Spleen (tissue), 7 donors: ENCODE measurements at regions not wholly inside any gene's neighbourhood (a gene's known extent, or its start where the extent isn't known, plus 50 kb on each side); places are given as distances from the start of the nearest gene placed in this dataset.

Experiments
- POLR2A ChIP-seq, 3 donors: fragments of 450-650 bp; IDR thresholded peaks; one replicate each; pipeline ENCODE4 v1.5.1; 2017; ENCODE audit warnings: antibody characterized with exemption in 3 of 3, mild to moderate bottlenecking in 1 of 3
- POLR2AphosphoS5 ChIP-seq, 3 donors: sonication (generic); formaldehyde crosslinking; IDR thresholded peaks; one replicate each; pipeline ENCODE4 v1.5.1; 2017; ENCODE audit warnings: antibody characterized with exemption in 3 of 3
- TF ChIP-seq, protein P1 (sequence below), 11 experiments: fragments of 200-600 bp in 7 of 11; fragments of 450-650 bp in 4 of 11; sonication (generic) in 4 of 11; IDR thresholded peaks in 8 of 11; conservative IDR thresholded peaks in 3 of 11; 1 replicate in 7 of 11; 2 replicates in 4 of 11; pipeline versions ENCODE4 v1.4.0 to v1.8.0; 2016 to 2021; ENCODE audit warnings: antibody characterized with exemption in 11 of 11, inconsistent platforms in 4 of 11, mild to moderate bottlenecking in 1 of 11
- donor health status: DM: no; HTN: no; CAD: no; lungs with moderate emphysema.
- donor health status: DM: no; HTN: no; CAD: no.
- donor health status: DM: no; HTN: no; CAD: no.

DNA sequence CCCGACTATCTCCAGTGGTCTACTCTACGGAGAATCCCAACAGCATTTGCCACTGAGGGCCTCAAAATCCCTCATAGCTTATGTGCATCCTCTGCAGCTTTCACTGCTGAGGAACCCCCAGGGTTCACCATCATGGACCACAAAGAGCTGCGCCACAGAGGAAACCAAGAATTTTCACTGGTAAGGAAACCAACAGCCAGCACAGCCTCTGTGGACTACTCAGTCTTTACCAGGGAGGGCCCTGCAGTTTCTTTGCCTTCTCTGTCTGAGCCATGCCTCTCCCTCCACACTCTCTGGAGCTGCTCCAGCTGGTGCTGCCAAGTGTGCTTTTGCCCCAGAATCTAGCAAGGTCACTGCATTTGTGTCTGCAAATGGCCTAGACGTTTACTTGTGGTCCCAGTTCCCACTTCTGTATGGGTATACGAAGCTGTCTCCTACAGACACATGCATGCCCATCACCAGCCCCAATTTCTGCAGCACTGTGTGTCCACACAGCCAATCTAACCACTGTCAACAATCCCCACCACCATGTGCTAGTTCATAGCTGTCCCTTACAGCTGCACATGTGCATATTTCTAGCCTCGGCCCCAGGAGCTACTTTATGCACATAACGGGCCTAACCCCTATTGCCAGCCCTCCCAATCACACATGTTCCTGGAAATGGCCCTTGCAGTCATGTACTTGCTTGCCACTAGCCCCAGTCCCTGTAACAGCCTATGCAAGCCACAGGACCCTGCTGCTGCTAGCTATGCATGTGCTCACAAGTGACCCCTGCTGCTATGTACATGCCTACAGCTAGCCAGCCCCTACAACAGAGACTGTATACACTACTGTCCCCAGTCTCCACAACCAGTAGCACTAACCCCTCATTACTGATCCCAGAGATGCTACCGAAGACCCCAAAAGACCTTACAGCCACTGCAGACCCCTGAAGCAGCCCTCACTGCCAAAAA, 1437.4 kb downstream of the CDH11 start:
- TF ChIP-seq, protein P1, sequence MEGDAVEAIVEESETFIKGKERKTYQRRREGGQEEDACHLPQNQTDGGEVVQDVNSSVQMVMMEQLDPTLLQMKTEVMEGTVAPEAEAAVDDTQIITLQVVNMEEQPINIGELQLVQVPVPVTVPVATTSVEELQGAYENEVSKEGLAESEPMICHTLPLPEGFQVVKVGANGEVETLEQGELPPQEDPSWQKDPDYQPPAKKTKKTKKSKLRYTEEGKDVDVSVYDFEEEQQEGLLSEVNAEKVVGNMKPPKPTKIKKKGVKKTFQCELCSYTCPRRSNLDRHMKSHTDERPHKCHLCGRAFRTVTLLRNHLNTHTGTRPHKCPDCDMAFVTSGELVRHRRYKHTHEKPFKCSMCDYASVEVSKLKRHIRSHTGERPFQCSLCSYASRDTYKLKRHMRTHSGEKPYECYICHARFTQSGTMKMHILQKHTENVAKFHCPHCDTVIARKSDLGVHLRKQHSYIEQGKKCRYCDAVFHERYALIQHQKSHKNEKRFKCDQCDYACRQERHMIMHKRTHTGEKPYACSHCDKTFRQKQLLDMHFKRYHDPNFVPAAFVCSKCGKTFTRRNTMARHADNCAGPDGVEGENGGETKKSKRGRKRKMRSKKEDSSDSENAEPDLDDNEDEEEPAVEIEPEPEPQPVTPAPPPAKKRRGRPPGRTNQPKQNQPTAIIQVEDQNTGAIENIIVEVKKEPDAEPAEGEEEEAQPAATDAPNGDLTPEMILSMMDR (IDR thresholded peaks at IDR 0.05 in 8 of 11, conservative IDR thresholded peaks at IDR 0.05 in 3 of 11): no peak
- TF ChIP-seq POLR2A (IDR thresholded peaks at IDR 0.05): no peak
- TF ChIP-seq POLR2AphosphoS5 (IDR thresholded peaks at IDR 0.05): no peak
